Rectal smooth muscle tissue (tissue), 1 donor: ENCODE measurements at regions not wholly inside any gene's neighbourhood (a gene's known extent, or its start where the extent isn't known, plus 50 kb on each side); places are given as distances from the start of the nearest gene placed in this dataset.
"Not testable (repeated sequence)": the region's sequence is repeated elsewhere in the genome, so short reads cannot be mapped to it uniquely, and the experiment has no call there.

Experiments used
- H3K27ac ChIP-seq: one replicate; pipeline ENCODE4 v1.7.0; 2013; ENCODE audit warnings: low read depth, low read length, inconsistent platforms
- H3K27me3 ChIP-seq: one replicate; pipeline ENCODE4 v1.7.0; 2013; ENCODE audit warnings: low read length; ENCODE audit not compliant: control insufficient read depth, insufficient read depth
- H3K36me3 ChIP-seq: one replicate; pipeline ENCODE4 v1.7.0; 2013; ENCODE audit warnings: low read length; ENCODE audit not compliant: control insufficient read depth, insufficient read depth
- H3K4me1 ChIP-seq: one replicate; pipeline ENCODE4 v1.7.0; 2013; ENCODE audit warnings: low read length; ENCODE audit not compliant: control insufficient read depth, insufficient read depth
- H3K4me3 ChIP-seq: one replicate; pipeline ENCODE4 v1.7.0; 2013; ENCODE audit warnings: low read length
- H3K9ac ChIP-seq: one replicate; pipeline ENCODE4 v1.7.0; 2013; ENCODE audit warnings: low read length

DNA sequence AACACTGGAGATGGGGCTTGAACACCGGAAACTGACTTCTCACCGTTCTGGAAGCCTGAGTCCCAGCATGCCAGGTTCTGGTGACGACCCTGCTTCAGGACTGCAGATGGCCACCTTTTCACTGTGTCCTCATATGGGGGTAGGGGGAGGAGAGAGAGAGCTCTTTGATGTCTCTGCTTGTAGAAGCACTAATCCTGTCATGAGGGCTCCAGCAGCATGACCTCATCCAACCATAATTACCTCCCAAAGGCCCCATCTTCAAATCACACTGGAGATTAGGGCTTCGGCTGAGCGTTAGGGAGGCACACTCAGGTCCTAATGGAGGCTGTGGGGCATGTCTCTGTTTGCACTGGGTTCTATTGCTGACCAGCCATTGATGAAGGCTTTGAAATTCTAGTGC lies 255.3 kb downstream of the TEX29 start:
- Histone ChIP-seq H3K4me3 (no peak overlapping the region), H3K4me1 (no peaks in the 10 kb centered on the region), H3K27ac (no peak overlapping the region), H3K27me3 (no peaks in the 10 kb centered on the region), H3K9ac (no peak overlapping the region), H3K36me3 (no peaks in the 10 kb centered on the region)

GRCh38 chr13:111577208-111577828 lies 256.9 kb downstream of the TEX29 start:
- H3K36me3 ChIP-seq, result no peaks in the 10 kb centered on the region
- H3K4me3 ChIP-seq, result no peak overlapping the region
- no peak overlapping the region for H3K9ac ChIP-seq
- no peaks in the 10 kb centered on the region for H3K4me1 ChIP-seq
- no peaks in the 10 kb centered on the region for H3K27me3 ChIP-seq
- no peak overlapping the region for H3K27ac ChIP-seq

GRCh38 chr13:111577956-111578605 lies 257.6 kb downstream of the TEX29 start:
- H3K27me3 ChIP-seq, result no peaks in the 10 kb centered on the region
- H3K27ac ChIP-seq, result no peak overlapping the region
- H3K4me3 ChIP-seq, result no peak overlapping the region
- no peaks in the 10 kb centered on the region for H3K4me1 ChIP-seq
- no peak overlapping the region for H3K9ac ChIP-seq
- H3K36me3 ChIP-seq, result no peaks in the 10 kb centered on the region

DNA sequence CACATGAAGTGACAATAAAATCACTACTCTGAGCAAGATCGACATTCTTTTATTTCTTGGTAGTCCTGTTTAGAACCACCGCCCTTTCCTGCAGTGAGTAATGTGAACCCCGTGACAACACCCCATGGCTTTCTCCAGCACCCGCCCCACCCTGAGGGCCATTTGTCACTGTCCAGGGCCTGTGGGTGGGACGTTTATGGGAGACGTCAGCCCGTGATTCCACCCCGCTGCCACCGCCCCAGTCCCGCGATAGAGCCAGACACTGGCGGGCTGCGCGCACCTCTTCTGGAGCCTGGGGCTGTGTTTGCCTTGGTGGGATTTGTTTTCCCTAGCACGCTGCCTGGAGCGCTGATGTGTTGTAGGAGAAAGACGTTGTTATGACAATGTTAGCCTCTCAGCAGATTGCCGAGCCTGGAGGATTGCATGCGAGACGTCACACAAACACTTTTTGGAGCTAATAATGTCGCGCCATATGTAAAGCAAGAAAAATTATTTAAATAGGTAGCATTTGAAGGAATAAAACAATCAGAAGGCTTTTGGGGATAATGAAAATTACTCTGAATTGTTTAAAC lies 263.7 kb downstream of the TEX29 start:
- H3K9ac ChIP-seq, result no peak overlapping the region
- no peak overlapping the region for H3K4me3 ChIP-seq
- no peaks in the 10 kb centered on the region for H3K36me3 ChIP-seq
- H3K4me1 ChIP-seq, result no peaks in the 10 kb centered on the region
- no peak overlapping the region for H3K27ac ChIP-seq
- no peaks in the 10 kb centered on the region for H3K27me3 ChIP-seq

DNA sequence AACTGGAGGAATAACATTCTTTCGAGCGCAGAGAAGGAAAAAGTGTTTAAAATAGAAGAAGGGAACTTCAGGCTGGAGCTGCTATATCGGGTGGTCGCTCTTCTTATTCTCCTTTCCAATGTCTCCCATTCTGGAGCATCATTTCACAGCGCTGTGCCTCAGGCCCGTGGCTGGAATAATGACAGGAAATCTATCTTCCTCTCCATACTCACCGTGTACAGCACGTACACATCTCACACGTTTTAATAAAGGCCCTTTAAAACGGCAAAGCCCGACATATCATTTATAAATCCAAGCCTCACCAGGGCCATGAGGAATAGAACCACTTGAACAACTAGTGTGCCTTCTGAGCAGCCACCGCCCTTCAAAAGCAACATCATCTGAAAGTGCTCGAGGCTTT lies 264.4 kb downstream of the TEX29 start:
- Histone ChIP-seq H3K4me3 (no peak overlapping the region), H3K9ac (no peak overlapping the region), H3K27me3 (no peaks in the 10 kb centered on the region), H3K36me3 (no peaks in the 10 kb centered on the region), H3K27ac (no peak overlapping the region), H3K4me1 (no peaks in the 10 kb centered on the region)

DNA sequence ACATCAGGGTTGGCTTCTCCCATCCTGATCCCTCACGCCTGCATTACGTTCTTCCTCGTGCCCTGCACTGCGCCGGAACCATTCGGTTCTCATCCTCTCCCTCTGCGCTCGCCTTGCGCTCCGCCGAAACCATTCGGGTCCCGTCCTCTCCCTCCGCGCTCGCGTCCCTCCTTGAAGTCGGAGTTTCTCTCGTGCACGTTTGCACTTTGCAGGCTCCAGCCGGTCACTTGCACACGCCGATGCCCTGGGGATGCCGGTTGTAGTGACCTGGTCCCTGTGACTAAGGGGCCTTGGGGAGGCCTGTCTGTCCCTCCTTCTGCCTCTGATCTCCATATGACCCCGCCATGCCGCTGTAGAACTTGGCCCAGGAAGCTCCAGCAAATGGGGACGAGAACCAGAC lies 265.8 kb downstream of the TEX29 start:
- no peaks in the 10 kb centered on the region for H3K27me3 ChIP-seq
- H3K4me3 ChIP-seq, result no peak overlapping the region
- H3K36me3 ChIP-seq, result no peaks in the 10 kb centered on the region
- H3K27ac ChIP-seq, result no peak overlapping the region
- no peaks in the 10 kb centered on the region for H3K4me1 ChIP-seq
- no peak overlapping the region for H3K9ac ChIP-seq

DNA sequence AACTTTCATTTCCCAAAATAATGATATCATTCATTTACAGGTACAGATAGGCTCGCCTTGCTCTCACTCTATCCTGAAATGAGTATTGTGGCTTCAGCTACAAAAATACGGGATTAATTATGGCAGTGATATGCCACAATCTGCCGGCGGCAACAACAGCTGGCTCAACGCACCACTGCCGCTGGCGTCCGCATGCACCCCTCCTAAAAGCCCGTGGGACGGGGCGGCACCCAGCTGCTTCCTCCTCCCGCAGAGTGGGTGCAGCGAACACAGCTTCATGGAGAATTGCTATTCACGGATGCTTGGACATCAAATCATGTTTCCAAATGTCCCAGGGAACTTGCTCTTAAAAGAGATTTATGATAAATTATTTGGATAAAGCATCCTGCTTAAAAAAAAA lies 266.8 kb downstream of the TEX29 start:
- Histone ChIP-seq H3K4me3 (no peak overlapping the region), H3K27ac (no peak overlapping the region), H3K4me1 (no peaks in the 10 kb centered on the region), H3K9ac (no peak overlapping the region), H3K36me3 (no peaks in the 10 kb centered on the region), H3K27me3 (no peaks in the 10 kb centered on the region)

DNA sequence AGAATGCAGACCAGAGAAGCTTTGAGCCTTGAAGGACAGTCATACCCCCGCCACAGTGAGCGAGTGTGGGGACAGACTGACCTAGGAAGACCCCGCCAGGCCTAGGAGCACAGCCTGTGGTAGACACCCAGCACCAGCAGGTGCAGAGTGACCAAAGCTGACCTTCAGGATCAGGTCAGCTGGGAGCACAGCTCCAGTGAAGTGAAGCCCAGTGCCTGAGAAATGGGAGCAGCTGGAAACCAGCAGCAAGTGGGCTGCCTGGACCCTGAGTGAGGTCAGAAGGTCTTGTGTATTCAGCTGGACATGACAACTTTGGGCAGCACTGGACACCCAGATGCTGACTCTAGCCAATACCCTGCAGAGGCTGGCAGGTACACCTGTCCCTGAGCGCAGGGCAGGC lies 268.9 kb downstream of the TEX29 start:
- Histone ChIP-seq H3K9ac (no peak overlapping the region), H3K4me3 (no peak overlapping the region), H3K36me3 (no peaks in the 10 kb centered on the region), H3K27me3 (no peaks in the 10 kb centered on the region), H3K27ac (no peak overlapping the region), H3K4me1 (no peaks in the 10 kb centered on the region)

- Histone ChIP-seq H3K9ac (no peak overlapping the region), H3K4me1 (no peaks in the 10 kb centered on the region), H3K27me3 (no peaks in the 10 kb centered on the region), H3K4me3 (no peak overlapping the region), H3K27ac (no peak overlapping the region), H3K36me3 (no peaks in the 10 kb centered on the region)
Observed at GRCh38 chr13:111589992-111590391, 269.6 kb downstream of the TEX29 start.

- Histone ChIP-seq H3K27ac (no peak overlapping the region), H3K4me3 (no peak overlapping the region)
Observed at GRCh38 chr13:111590796-111591195, 270.4 kb downstream of the TEX29 start.

DNA sequence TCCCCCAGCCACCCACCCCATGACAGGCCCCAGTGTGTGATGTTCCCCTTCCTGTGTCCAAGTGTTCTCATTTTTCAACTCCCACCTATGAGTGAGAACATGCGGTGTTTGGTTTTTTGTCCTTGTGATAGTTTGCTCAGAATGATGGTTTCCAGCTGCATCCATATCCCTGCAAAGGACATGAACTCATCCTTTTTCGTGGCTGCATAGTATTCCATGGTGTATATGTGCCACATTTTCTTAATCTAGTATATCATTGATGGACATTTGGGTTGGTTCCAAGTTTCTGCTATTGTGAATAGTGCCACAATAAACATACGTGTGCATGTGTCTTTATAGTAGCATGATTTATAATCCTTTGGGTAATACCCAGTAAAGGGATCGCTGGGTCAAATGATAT lies 273.0 kb downstream of the TEX29 start:
- H3K27ac ChIP-seq, H3K4me1 ChIP-seq, H3K4me3 ChIP-seq, H3K36me3 ChIP-seq, H3K9ac ChIP-seq, H3K27me3 ChIP-seq: not testable (repeated sequence)

More at GRCh38 chr13:111590796-111591195, 270.4 kb downstream of the TEX29 start:
- H3K36me3 ChIP-seq, result no peaks in the 10 kb centered on the region
- no peak overlapping the region for H3K9ac ChIP-seq
- no peaks in the 10 kb centered on the region for H3K4me1 ChIP-seq
- no peaks in the 10 kb centered on the region for H3K27me3 ChIP-seq

DNA sequence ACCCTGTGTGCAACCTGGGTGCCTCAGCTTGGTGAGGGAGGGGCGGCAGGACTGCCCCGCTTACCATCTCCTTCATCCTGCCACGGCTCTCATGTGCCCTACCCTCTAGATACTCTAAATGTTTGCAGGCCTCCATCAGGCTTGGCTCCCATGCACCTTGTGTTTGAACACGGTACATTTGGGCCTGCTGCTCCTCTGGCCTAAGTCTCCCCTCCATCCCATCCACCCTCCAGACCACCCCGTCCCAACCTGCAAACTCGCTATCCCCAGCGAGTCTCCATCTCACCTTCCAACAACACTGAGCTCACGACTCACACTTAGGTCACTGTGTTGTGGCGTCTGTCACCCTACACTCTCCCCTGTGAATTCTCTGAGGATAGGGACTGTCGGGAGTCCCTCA lies 274.2 kb downstream of the TEX29 start:
- H3K4me1 ChIP-seq, result no peaks in the 10 kb centered on the region
- H3K4me3 ChIP-seq, result no peak overlapping the region
- H3K27me3 ChIP-seq, result no peaks in the 10 kb centered on the region
- H3K36me3 ChIP-seq, result no peaks in the 10 kb centered on the region
- no peak overlapping the region for H3K27ac ChIP-seq
- H3K9ac ChIP-seq, result no peak overlapping the region

DNA sequence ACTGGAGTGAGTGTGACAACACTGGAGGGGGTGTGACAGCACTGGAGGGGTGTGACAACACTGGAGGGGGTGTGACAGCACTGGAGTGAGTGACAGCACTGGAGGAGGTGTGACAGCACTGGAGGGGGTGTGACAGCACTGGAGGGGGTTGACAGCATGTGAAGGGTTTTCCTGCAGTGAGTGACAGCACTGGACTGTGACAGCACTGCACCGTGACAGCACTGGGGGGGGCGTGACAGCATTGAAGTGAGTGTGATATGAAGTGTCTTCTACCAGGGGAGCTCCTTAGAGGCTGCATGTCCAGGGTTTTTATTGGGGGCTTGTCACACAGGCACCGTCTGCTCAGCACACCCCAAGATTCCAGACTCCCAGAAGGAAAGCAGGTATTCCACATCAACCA lies 274.8 kb downstream of the TEX29 start:
- Histone ChIP-seq H3K4me1 (no peaks in the 10 kb centered on the region), H3K9ac (no peak overlapping the region), H3K27me3 (no peaks in the 10 kb centered on the region), H3K4me3 (no peak overlapping the region), H3K36me3 (no peaks in the 10 kb centered on the region), H3K27ac (no peak overlapping the region)
